DMS53 treated with DMSO at 0.1 percent for 48 hours (cell line): ENCODE measurements at regions not wholly inside any gene's neighbourhood (a gene's known extent, or its start where the extent isn't known, plus 50 kb on each side); places are given as distances from the start of the nearest gene placed in this dataset.
A peak's percentile ranks its signal among the peaks of the same experiment; 100 is the strongest.
"Not testable (repeated sequence)": the region's sequence is repeated elsewhere in the genome, so short reads cannot be mapped to it uniquely, and the experiment has no call there.

Experiments used
- DNase-seq: peaks from one replicate; lab custom pipeline; 2025; ENCODE audit not compliant: unreplicated experiment; lab: John Stamatoyannopoulos, UW

GRCh38 chr1:99062192-99062591 is 57.5 kb upstream of the PLPPR5 start:
- no peak for DNase-seq

GRCh38 chr1:99069146-99069545 is 64.5 kb upstream of the PLPPR5 start:
- no peak for DNase-seq

- DNase-seq = not testable (repeated sequence)
Measured at GRCh38 chr1:99078529-99078928, 73.9 kb upstream of the PLPPR5 start.

GRCh38 chr1:99082366-99082765 is 77.7 kb upstream of the PLPPR5 start:
- DNase-seq = no peak

GRCh38 chr1:99083338-99083737 is 78.7 kb upstream of the PLPPR5 start:
- no peak for DNase-seq

GRCh38 chr1:99084562-99084961 is 79.9 kb upstream of the PLPPR5 start:
- no peak for DNase-seq

GRCh38 chr1:99086057-99086456 is 81.4 kb upstream of the PLPPR5 start:
- DNase-seq = no peak

GRCh38 chr1:99098589-99098988 is 93.9 kb upstream of the PLPPR5 start:
- no peak for DNase-seq

- DNase-seq = no peak
Measured at GRCh38 chr1:99106274-99106673, 101.6 kb upstream of the PLPPR5 start.

GRCh38 chr1:99107680-99108079 is 103.0 kb upstream of the PLPPR5 start:
- no peak for DNase-seq

GRCh38 chr1:99110140-99111041 is 105.7 kb upstream of the PLPPR5 start:
- DNase-seq = no peak

GRCh38 chr1:99115231-99115630 is 110.6 kb upstream of the PLPPR5 start:
- no peak for DNase-seq

- DNase-seq = no peak
Measured at GRCh38 chr1:99119188-99119587, 114.5 kb upstream of the PLPPR5 start.

- DNase-seq = no peak
Measured at GRCh38 chr1:99122039-99122438, 117.4 kb upstream of the PLPPR5 start.

GRCh38 chr1:99123936-99124335 is 119.3 kb upstream of the PLPPR5 start:
- no peak for DNase-seq

- no peak for DNase-seq
Measured at GRCh38 chr1:99131546-99131945, 126.9 kb upstream of the PLPPR5 start.

- peak; percentile 82 for DNase-seq
Measured at GRCh38 chr1:99133756-99134500, 129.3 kb upstream of the PLPPR5 start.

GRCh38 chr1:99137554-99138206 is 126.6 kb upstream of the PLPPR4 start:
- no peak for DNase-seq

GRCh38 chr1:99139876-99140275 is 124.4 kb upstream of the PLPPR4 start:
- no peak for DNase-seq

GRCh38 chr1:99146129-99146848 is 118.0 kb upstream of the PLPPR4 start:
- peak; percentile 99 for DNase-seq

- DNase-seq = no peak
Measured at GRCh38 chr1:99149952-99150351, 114.3 kb upstream of the PLPPR4 start.
